GM21447 (cell line): ENCODE measurements at regions not wholly inside any gene's neighbourhood (a gene's known extent, or its start where the extent isn't known, plus 50 kb on each side); places are given as distances from the start of the nearest gene placed in this dataset.
"Not testable (repeated sequence)": the region's sequence is repeated elsewhere in the genome, so short reads cannot be mapped to it uniquely, and the experiment has no call there.

Source experiments
- ATAC-seq: cut with Tn5 transposase; IDR thresholded peaks from one replicate; pipeline ENCODE4 v1.9.1; 2021; ENCODE audit not compliant: unreplicated experiment

GRCh38 chr12:115813256-115813655 lies 464.2 kb downstream of the MED13L start:
- ATAC-seq = no peak

GRCh38 chr12:115811929-115812328 lies 465.6 kb downstream of the MED13L start:
- no peak for ATAC-seq

- ATAC-seq = no peak
These were observed 466.4 kb downstream of the MED13L start for GRCh38 chr12:115811045-115811444.

GRCh38 chr12:115810122-115810901 lies 467.2 kb downstream of the MED13L start:
- ATAC-seq = no peak

- no peak for ATAC-seq
These were observed 471.5 kb downstream of the MED13L start for GRCh38 chr12:115806000-115806399.

- no peak for ATAC-seq
These were observed 474.7 kb downstream of the MED13L start for GRCh38 chr12:115802767-115803166.

GRCh38 chr12:115801871-115802270 lies 475.6 kb downstream of the MED13L start:
- no peak for ATAC-seq

GRCh38 chr12:115799610-115800009 lies 477.9 kb downstream of the MED13L start:
- no peak for ATAC-seq

GRCh38 chr12:115798309-115798917 lies 479.1 kb downstream of the MED13L start:
- no peak for ATAC-seq

- no peak for ATAC-seq
These were observed 482.8 kb downstream of the MED13L start for GRCh38 chr12:115794659-115795081.

GRCh38 chr12:115791331-115791730 lies 486.2 kb downstream of the MED13L start:
- ATAC-seq = no peak

- ATAC-seq = no peak
These were observed 487.0 kb downstream of the MED13L start for GRCh38 chr12:115790526-115790925.

GRCh38 chr12:115786490-115786889 lies 491.0 kb downstream of the MED13L start:
- not testable (repeated sequence) for ATAC-seq

GRCh38 chr12:115785548-115785947 lies 491.9 kb downstream of the MED13L start:
- no peak for ATAC-seq

- ATAC-seq = no peak
These were observed 501.1 kb downstream of the MED13L start for GRCh38 chr12:115776399-115776798.

GRCh38 chr12:115774148-115774895 lies 503.2 kb downstream of the MED13L start:
- ATAC-seq = no peak

GRCh38 chr12:115771601-115772000 lies 505.9 kb downstream of the MED13L start:
- no peak for ATAC-seq

GRCh38 chr12:115771065-115771464 lies 506.4 kb downstream of the MED13L start:
- ATAC-seq = no peak

GRCh38 chr12:115770643-115771042 lies 506.9 kb downstream of the MED13L start:
- ATAC-seq = no peak

GRCh38 chr12:115767916-115768315 lies 509.6 kb downstream of the MED13L start:
- ATAC-seq = no peak

GRCh38 chr12:115763982-115764621 lies 513.4 kb downstream of the MED13L start:
- ATAC-seq = no peak
